Psoas muscle (tissue), 7 donors: ENCODE measurements at regions not wholly inside any gene's neighbourhood (a gene's known extent, or its start where the extent isn't known, plus 50 kb on each side); places are given as distances from the start of the nearest gene placed in this dataset.

Source experiments
- ATAC-seq, 4 donors: fragments of 200-7000 bp; cut with Tn5 transposase; one replicate each; pipeline ENCODE4 v1.9.1; 2020; ENCODE audit warnings: moderate library complexity in 3 of 4, mild to moderate bottlenecking in 2 of 4
- DNase-seq, 2 donors: peaks; one replicate each; pipeline ENCODE4 v3.0.0-alpha.2; 2020
- H3K27ac ChIP-seq: fragments of 200-600 bp; one replicate; pipeline ENCODE4 v1.8.0; 2022
- H3K27me3 ChIP-seq, 3 donors: fragments of 200-600 bp in 1 of 3; one replicate each; pipeline versions ENCODE4 v1.6.1 to v1.8.0; 2013 to 2022; ENCODE audit warnings: low read length in 2 of 3, mild to moderate bottlenecking in 2 of 3, moderate library complexity in 1 of 3; ENCODE audit not compliant: insufficient read depth in 3 of 3
- H3K36me3 ChIP-seq, 2 donors: fragments of 200-600 bp in 1 of 2; one replicate each; pipeline versions ENCODE4 v1.6.1 to v1.8.0; 2013 to 2022; ENCODE audit warnings: low read depth in 1 of 2, mild to moderate bottlenecking in 1 of 2, moderate library complexity in 1 of 2; ENCODE audit not compliant: insufficient read depth in 1 of 2
- H3K4me1 ChIP-seq: fragments of 200-600 bp; one replicate; pipeline ENCODE4 v1.8.0; 2022
- H3K4me3 ChIP-seq: fragments of 200-600 bp; one replicate; pipeline ENCODE4 v1.8.0; 2022; ENCODE audit warnings: mild to moderate bottlenecking
- H3K9me3 ChIP-seq: fragments of 200-600 bp; one replicate; pipeline ENCODE4 v1.8.0; 2022
- WGBS, 3 donors: extraction: QIAGEN DNeasy Blood & Tissue Kit; methylation state at CpG; one replicate each; pipeline versions ENCODE4 v1.1.6 to v1.1.7; 2013; 5-methylcytosine and 5-hydroxymethylcytosine counted together
- intact Hi-C, 2 donors: fragments of 100-400 bp; cut with DNase I; formaldehyde crosslinking; loops; one replicate each; pipeline versions ENCODE4 v1.11.0 to v1.14.2; 2022
- TF ChIP-seq, protein P1 (sequence below): fragments of 200-600 bp; IDR thresholded peaks from one replicate; pipeline ENCODE4 v1.8.0; 2022; ENCODE audit warnings: antibody characterized with exemption
- donor health status: healthy with polysubstance abuse.
- donor health status: DM: no; HTN: no; CAD: no; lungs with moderate emphysema.
- donor health status: Bipolar disorder and iron deficiency.
- donor health status: healthy.
- donor health status: DM: yes; HTN: yes; CAD: no.
- donor health status: DM: no; HTN: no; CAD: no.
- donor health status: DM: yes; HTN: yes; CAD: no.

DNA sequence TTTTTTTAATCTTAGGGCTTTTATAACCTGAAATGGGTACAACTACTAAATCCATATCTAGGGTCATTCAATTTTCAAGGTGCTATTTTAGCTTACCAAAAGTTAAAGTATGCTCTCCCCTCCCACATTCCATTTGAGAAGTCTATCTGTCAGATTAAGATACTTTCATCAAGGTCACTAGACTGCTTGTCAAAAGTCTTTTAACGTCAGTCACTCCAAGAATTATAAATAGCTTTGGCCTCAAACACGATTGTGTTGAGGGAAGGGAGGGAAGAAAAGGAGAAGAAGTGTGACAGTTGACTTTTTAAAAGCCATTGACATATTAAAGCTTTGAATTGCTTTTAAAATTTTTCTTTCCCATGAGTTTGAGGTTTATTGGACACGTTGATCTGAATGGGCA is 175.8 kb downstream of the PTGER3 start:
- Histone ChIP-seq H3K4me1 (no peaks in the 10 kb centered on the region), H3K4me3 (no peak overlapping the region), H3K9me3 (no peaks in the 10 kb centered on the region), H3K27me3 (no peaks in the 10 kb centered on the region), H3K27ac (no peak overlapping the region), H3K36me3 (no peaks in the 10 kb centered on the region)
- ATAC-seq (no peak), DNase-seq (no peak)
- intact Hi-C loops: no loop called here
- WGBS, 3 donors: 48 to 56% (median 51%) methylated on average over 3 of the region's 3 CpGs
- TF ChIP-seq, protein P1, sequence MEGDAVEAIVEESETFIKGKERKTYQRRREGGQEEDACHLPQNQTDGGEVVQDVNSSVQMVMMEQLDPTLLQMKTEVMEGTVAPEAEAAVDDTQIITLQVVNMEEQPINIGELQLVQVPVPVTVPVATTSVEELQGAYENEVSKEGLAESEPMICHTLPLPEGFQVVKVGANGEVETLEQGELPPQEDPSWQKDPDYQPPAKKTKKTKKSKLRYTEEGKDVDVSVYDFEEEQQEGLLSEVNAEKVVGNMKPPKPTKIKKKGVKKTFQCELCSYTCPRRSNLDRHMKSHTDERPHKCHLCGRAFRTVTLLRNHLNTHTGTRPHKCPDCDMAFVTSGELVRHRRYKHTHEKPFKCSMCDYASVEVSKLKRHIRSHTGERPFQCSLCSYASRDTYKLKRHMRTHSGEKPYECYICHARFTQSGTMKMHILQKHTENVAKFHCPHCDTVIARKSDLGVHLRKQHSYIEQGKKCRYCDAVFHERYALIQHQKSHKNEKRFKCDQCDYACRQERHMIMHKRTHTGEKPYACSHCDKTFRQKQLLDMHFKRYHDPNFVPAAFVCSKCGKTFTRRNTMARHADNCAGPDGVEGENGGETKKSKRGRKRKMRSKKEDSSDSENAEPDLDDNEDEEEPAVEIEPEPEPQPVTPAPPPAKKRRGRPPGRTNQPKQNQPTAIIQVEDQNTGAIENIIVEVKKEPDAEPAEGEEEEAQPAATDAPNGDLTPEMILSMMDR: no peak

DNA sequence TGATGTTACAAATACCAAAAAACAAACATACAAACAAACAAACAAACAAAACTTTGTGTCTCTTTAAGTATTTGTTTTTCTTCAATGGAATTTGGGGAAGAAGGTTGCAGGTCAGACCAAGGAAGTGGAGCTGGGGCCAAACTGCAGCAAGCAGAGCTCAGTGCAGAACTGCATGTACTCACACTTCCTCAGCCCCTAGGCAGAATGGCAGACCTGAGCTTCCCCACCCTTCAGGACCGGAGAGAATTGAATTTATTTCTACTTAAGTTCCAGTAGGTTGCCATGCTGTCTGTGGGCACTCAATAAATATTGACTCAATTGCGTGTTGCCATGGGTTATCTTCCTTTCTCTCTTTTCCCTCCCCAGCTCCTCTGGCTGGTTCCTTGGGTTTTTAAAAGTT is 173.6 kb downstream of the PTGER3 start:
- WGBS, 3 donors: 56 to 69% (median 62%) methylated on average over 2 of the region's 2 CpGs
- no peaks in the 10 kb centered on the region for H3K27me3 ChIP-seq
- H3K36me3 ChIP-seq: no peaks in the 10 kb centered on the region
- ATAC-seq (no peak), DNase-seq (no peak)
- H3K4me3 ChIP-seq: no peak overlapping the region
- no peak overlapping the region for H3K27ac ChIP-seq
- H3K4me1 ChIP-seq: no peaks in the 10 kb centered on the region
- H3K9me3 ChIP-seq: no peaks in the 10 kb centered on the region
- TF ChIP-seq, protein P1: no peak
- intact Hi-C loops: no loop called here

DNA sequence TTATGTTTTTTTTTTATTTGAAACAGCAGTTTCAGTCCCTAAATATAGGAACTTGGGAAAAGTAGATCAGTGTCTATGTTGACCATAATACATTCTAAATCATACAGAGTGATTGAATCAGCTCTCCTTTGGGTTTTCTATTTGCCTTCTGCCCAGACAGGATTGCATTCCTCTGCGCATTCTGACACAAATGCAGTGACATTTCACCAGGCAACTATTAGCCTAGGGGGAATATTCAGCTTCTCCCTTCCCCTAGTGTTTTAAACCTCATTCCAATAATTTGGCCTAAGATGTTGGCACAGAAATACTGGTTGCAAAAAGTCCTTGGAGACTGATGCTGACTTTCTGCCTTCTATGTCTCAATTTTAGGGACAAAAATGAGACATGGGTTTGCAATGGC is 172.8 kb downstream of the PTGER3 start:
- ATAC-seq (no peak), DNase-seq (no peak)
- H3K27ac ChIP-seq: no peak overlapping the region
- TF ChIP-seq, protein P1: no peak
- H3K9me3 ChIP-seq: no peaks in the 10 kb centered on the region
- H3K36me3 ChIP-seq: no peaks in the 10 kb centered on the region
- H3K4me3 ChIP-seq: no peak overlapping the region
- 62 to 83% (median 72%) methylated on average over 1 of the region's 1 CpG for whole genome bisulfite sequencing, 3 donors
- H3K4me1 ChIP-seq: no peaks in the 10 kb centered on the region
- no peaks in the 10 kb centered on the region for H3K27me3 ChIP-seq
- intact Hi-C loops: no loop called here

GRCh38 chr1:70877343-70877742 is 170.3 kb downstream of the PTGER3 start:
- Histone ChIP-seq H3K27ac (no peak overlapping the region), H3K27me3 (no peaks in the 10 kb centered on the region), H3K4me1 (no peaks in the 10 kb centered on the region), H3K9me3 (no peaks in the 10 kb centered on the region), H3K36me3 (no peaks in the 10 kb centered on the region), H3K4me3 (no peak overlapping the region)
- intact Hi-C loops: no loop called here
- DNase-seq (no peak), ATAC-seq (no peak)
- 85 to 92% (median 86%) methylated on average over 3 of the region's 3 CpGs for WGBS, 3 donors
- TF ChIP-seq, protein P1: no peak

DNA sequence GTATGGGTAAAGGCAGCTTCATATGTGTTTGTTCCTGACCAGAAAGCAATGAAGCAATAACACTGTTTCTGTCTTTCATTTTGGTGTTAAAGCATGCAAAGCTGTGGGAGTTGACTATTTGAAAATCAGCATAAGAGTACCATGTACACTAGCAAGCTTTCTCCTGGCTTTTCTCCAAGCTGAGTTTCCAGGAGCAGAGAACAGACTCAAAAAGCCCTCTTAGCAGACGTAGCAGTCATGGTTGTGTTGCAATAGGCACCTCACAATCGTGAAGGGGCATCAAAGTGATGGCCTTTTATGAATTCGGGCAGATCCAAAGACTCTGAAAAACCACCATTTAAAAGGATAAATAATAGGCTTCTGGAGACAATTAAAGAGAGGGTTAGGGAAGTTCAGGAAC is 159.7 kb downstream of the PTGER3 start:
- no peaks in the 10 kb centered on the region for H3K9me3 ChIP-seq
- TF ChIP-seq, protein P1: no peak
- DNase-seq (no peak), ATAC-seq (no peak)
- H3K27ac ChIP-seq: no peak overlapping the region
- WGBS, 3 donors: 15 to 27% (median 17%) methylated on average over 3 of the region's 3 CpGs
- no peaks in the 10 kb centered on the region for H3K36me3 ChIP-seq
- intact Hi-C loops: no loop called here
- no peak overlapping the region for H3K4me3 ChIP-seq
- no peaks in the 10 kb centered on the region for H3K27me3 ChIP-seq
- H3K4me1 ChIP-seq: no peaks in the 10 kb centered on the region
